Renal pelvis (tissue), 1 donor: ENCODE measurements at regions not wholly inside any gene's neighbourhood (a gene's known extent, or its start where the extent isn't known, plus 50 kb on each side); places are given as distances from the start of the nearest gene placed in this dataset.
"Not testable (repeated sequence)": the region's sequence is repeated elsewhere in the genome, so short reads cannot be mapped to it uniquely, and the experiment has no call there.

Experiments
- DNase-seq: peaks from one replicate; pipeline ENCODE4 v3.0.0-alpha.2; 2013

DNA sequence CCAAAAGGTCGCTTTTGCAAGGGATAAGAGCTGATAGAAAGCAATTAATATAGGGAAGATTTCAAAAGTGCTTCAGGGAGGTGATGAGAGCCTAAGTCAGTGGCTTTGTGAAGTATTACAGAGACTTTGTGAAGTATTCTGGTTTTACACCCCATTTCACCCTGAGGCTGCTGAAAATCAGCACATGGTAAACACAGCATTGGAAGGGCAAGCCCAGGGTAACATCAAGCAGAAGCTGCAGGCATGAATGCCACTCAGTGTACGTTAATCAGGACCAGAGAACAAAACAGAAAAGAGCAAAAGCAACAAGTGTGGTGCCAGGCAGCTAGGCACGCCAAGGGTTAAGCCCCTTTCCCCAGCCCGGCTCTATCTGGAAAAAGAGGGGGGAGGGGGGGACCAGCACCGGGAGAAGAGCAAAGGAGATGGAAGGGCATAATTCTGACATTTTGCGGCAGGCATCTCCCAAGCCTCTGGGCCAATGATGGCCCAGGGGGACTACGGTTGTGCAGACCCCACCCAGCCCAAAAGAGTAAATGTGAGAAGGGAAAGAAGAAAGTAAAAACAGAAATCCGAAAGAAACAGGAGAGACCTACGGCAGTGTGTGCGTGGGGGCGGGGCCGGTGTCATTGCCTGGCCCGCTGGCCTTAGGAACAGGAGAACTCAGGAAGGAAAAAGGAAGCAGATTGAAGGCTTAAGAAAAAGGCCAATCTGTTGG, 58.9 kb downstream of the DHRS2 start:
- DNase-seq = peak; percentile 34

DNA sequence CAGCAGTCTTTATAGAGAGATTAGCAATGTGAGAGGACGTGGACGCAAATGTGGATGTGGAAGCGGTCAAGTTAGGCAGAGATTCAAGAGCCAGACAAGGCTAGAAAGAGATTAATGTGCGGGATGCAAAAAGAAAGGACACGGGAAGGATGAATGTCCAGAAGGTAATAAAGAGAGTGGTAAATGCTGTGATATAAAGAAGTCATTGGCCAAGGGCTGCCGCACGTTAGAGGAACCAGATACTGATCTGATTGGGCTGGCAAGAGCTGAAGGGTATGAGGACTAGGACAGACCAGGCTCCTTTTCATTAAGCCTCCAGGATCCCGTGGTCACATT, 59.5 kb downstream of the DHRS2 start:
- DNase-seq = no peak

DNA sequence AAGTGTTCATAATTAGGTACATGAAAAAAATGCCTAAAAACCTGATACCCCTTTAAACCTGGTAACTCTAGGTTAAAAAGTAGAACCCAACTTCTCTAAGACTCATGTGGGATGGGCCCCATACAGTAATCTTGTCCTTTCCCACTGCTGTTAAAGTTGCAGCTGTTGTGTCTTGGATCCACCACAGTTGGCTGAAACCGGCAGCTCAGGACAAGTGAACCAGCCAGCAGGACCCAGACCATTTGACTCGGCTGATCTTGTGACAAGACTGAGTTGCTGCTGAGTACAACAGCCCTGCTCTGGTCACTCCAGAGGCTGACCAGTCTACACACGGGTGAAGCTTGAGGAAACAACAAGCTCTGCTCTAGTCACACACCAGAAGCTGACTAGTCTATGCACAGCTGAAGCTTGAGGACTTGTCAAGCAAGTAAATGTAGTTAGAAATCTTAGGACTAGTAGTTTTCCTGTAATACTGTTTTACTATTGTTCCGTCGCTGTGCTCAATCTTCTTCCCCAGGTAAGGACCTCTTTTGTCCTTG, 60.6 kb downstream of the DHRS2 start:
- no peak for DNase-seq

- DNase-seq = no peak
Measured at GRCh38 chr14:23697680-23698079, 61.5 kb downstream of the DHRS2 start.

DNA sequence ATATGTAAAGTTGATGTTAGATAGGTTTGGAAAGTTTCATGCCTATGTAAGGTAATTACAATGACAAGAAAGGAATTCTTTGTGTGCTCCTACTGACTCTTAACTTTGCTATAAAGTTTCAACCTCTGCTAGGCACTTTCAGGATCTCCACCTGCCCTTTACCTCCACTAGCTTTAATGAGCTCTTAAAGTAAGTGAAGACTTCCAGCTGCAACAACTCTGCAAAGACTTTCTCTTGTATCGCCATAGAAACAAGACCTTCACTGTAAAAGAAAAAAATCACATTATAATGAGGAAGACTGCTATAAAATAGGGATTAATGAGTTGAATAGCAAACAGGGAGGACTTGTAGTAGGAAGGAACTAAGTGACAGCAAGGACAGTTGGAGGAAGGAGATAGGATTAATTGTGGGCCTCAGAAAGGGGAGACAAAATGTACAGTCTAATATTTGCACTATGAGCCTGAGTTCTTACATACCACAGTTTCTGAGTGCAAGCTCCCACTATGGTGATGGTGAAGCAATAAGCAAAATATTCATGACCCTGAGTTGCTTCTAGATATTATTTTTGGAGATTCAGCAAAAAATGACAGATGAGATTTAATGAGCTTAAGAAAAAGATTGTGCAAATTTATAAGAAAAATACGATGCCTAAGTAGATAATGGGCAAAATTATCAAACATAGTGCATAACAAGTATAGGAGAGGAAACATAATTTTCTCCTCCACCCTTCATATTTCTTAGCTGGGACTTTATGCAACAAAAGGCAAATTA, 66.7 kb downstream of the DHRS2 start:
- peak; percentile 37 for DNase-seq

- DNase-seq = no peak
Measured at GRCh38 chr14:23704890-23705289, 68.7 kb downstream of the DHRS2 start.

DNA sequence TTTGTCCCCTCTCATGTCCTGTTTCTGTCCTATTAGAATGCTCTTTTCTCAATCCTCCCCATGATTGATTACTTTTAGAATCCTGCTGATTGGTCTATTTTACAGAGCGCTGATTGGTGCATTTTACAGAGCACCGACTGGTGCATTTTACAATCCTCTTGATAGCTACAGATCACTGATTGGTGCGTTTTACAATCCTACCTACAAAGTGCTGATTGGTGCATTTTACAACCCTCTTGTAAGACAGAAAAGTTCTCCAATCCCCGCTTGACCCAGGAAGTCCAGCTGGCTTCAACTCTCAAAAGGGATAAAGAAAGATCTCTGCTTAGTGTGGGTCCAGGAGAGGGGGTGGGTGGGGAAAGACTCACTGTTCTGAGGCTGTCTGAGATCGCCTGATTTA, 71.3 kb downstream of the DHRS2 start:
- no peak for DNase-seq

DNA sequence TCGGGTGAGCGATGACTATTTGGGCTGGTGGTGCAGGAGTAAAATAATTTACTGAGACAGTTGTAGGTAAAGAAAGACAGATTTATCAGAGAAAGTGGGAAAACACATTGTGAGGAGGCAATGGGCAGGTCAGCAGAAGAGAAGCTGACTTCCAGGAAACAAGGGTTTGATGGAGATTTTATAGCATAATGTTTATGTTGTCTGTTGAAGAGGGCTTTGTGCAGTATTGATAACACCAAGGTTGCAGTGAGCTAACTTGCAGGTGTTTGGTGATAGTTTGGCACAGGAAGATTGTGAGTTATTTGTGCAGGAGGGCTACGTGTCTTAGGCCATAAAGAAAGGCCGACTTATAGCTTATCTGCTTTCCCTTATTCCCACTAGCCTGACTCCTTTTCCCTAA, 72.2 kb downstream of the DHRS2 start:
- DNase-seq = no peak

GRCh38 chr14:23709923-23710322, 73.8 kb downstream of the DHRS2 start:
- no peak for DNase-seq

DNA sequence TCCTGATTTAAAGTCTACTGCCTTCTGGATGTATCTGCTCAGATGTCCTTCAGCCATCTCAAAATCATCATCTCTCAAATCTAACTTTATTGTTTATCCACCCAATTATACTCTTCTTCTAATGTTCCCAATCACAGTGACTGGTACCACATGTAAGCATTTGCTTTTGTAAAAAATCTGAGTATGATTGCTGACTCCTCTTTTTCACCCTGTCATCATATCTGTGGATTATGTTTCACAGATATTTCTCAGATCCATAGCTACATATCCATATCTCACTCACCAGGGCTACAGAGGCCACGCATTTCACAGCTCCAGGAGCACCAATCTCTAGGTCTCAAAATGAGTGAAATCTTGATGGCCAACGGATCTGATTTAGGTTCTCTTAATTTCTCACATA, 76.1 kb downstream of the DHRS2 start:
- no peak for DNase-seq

GRCh38 chr14:23719225-23719985, 83.2 kb downstream of the DHRS2 start:
- no peak for DNase-seq

GRCh38 chr14:23722675-23723074, 86.5 kb downstream of the DHRS2 start:
- no peak for DNase-seq

- no peak for DNase-seq
Measured at GRCh38 chr14:23723911-23724310, 87.7 kb downstream of the DHRS2 start.

DNA sequence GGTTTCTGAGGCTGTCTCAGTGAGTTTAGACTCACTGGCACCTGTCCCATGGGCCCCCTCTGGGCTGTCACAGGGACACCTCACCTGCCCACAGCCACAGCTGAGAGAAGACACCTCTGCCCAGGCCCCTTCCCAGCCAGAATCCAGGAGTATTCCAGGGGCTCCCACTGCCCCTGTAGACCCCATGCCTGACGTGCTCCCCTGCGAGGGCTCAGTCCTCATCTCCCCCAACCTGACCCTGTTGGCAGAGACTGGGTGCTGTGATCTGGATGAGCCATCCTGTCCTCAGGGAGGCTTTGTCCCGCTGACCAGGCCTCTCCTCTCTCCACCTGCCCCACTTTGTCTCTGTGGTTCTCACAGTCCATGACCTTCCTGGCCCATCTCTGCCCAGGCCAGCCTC, 89.4 kb downstream of the DHRS2 start:
- no peak for DNase-seq

DNA sequence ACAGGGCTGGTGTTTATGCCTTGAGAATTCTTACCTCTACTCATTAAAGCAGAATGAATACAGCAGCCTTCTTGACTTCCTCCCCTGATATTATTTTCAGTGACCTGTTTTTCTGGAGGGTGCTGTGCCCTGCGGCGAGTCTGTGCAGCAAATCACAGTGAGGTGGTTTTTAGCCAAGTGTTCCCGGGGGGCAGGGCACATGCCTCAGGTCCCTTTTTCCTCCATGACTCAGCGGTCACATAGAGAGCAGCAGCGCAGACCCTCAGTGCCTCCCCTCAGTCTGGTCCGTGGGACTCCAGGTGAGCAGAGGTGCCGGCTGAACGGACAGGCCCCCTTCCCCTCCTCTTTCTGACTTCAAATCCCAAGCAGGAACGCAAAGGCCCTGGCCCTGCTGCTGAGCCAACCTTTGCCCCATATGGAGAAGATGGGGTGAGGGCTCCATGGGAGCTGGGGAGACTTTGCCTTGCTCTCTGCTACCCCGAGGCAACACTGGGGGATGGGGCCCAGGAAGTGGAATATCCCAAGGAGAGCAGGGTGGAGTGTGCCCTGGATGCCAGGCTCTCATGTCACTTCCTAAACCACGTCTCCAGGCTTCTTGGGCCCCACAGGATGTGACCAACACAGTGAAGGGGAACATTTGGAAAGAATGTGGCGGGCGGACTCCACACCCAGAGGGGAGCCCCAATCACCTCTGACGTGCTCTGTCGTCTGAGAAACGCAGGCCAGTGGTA, 90.0 kb downstream of the DHRS2 start:
- no peak for DNase-seq

GRCh38 chr14:23727566-23728335, 91.6 kb downstream of the DHRS2 start:
- peak; percentile 28 for DNase-seq

DNA sequence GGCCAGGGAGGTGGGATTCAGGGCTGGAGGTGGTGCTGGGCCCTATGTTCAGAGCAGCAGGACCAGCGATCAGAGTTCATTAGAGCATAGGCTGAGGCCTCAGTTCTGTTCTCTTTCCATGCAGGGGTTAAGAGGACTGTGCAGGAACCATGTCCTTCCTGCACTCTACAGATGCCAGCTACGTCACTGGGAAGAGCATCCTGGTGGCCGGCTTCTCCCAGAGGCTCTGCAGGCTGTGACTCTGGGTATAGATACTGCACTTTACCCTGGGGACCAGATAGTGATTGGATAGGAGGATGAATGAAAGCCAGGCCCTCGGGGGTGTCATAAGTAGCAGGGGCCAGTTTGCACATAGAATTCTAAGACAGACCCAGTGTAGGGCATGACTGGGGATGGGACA, 92.6 kb downstream of the DHRS2 start:
- DNase-seq = no peak

DNA sequence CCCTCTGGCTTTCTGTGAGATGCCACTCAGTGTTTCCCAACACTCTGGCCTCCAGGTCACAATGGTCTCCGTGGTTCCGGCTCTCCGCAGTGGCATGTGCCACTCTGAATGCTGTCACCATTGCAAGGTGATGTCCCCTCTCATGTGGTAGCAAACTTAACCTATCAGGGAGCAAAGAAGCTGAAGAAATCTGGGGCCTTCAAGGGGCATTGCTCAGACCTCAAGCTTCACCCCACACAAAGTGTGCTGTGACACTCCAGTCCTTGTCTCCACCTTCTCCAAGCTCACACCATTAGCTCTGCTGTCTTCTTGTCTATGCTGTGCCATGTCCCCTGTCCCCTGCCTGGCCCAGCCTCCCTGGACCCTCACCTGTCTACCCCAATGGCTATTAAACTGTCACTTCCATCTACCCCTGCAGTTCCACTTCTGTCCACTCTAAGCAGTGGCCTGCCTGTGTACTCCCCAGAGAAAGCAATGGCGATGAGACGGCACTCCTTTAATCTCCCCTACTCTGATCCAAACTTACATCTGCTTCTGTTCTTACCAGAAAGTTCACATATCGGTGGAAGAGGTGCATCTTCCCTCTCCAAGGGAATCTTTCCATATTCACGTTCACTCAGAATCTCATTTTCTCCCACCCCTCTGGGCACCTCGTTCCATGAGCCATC, 93.7 kb downstream of the DHRS2 start:
- no peak for DNase-seq

DNA sequence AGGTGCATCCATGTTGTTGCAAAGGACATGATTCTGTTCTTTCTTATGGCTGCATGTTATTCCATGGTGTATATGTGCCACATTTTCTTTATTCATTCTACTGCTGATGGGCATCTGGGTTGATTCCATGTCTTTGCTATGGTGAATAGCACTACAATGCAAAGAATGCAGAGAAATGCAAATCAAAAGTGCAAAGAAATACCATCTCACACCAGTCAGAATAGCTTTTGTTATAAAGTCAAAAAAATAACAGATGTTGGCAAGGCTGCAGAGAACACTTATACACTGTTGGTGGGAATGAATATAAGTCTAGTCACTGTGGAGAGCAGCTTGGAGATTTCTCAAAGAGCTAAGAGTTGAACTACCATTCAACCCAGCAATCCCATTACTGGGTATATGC, 99.2 kb downstream of the DHRS2 start:
- DNase-seq = no peak

GRCh38 chr14:23744368-23744767, 108.2 kb downstream of the DHRS2 start:
- DNase-seq = not testable (repeated sequence)

GRCh38 chr14:23750357-23750756, 114.2 kb downstream of the DHRS2 start:
- DNase-seq = no peak
